WERI-Rb-1 (cell line): ENCODE measurements at regions not wholly inside any gene's neighbourhood (a gene's known extent, or its start where the extent isn't known, plus 50 kb on each side); places are given as distances from the start of the nearest gene placed in this dataset.

ENCODE experiments used
- DNase-seq: peaks from one replicate; pipeline ENCODE4 v3.0.0-alpha.2; 2020
- H3K27ac ChIP-seq: fragments of 250-450 bp; sonication (Bioruptor Pico); 2 replicates; pipeline ENCODE4 v1.5.1; 2020; ENCODE audit warnings: mild to moderate bottlenecking, moderate library complexity
- H3K27me3 ChIP-seq: fragments of 250-450 bp; sonication (Bioruptor Pico); 2 replicates; pipeline ENCODE4 v1.5.1; 2021; ENCODE audit warnings: mild to moderate bottlenecking, low read depth, moderate library complexity; ENCODE audit not compliant: insufficient read depth, severe bottlenecking
- H3K36me3 ChIP-seq: fragments of 250-450 bp; sonication (Bioruptor Pico); 2 replicates; pipeline ENCODE4 v1.5.1; 2020; ENCODE audit warnings: mild to moderate bottlenecking, moderate library complexity
- H3K4me3 ChIP-seq: 2 replicates; pipeline ENCODE4 v1.5.1; 2011; ENCODE audit warnings: low read depth, mild to moderate bottlenecking, control low read depth, low read length
- H3K9me3 ChIP-seq: fragments of 250-450 bp; sonication (Bioruptor Pico); 2 replicates; pipeline ENCODE4 v1.5.1; 2021; ENCODE audit warnings: mild to moderate bottlenecking, moderate library complexity; ENCODE audit not compliant: severe bottlenecking
- TF ChIP-seq, protein P1 (sequence below): IDR thresholded peaks from 2 replicates; pipeline ENCODE4 v1.5.1; 2011; ENCODE audit warnings: low read depth, mild to moderate bottlenecking, control low read depth, inconsistent platforms, low read length

GRCh38 chr5:18778225-18778624, 1144.0 kb downstream of the TAF11L14 start:
- no peak for DNase-seq
- TF ChIP-seq, protein P1, sequence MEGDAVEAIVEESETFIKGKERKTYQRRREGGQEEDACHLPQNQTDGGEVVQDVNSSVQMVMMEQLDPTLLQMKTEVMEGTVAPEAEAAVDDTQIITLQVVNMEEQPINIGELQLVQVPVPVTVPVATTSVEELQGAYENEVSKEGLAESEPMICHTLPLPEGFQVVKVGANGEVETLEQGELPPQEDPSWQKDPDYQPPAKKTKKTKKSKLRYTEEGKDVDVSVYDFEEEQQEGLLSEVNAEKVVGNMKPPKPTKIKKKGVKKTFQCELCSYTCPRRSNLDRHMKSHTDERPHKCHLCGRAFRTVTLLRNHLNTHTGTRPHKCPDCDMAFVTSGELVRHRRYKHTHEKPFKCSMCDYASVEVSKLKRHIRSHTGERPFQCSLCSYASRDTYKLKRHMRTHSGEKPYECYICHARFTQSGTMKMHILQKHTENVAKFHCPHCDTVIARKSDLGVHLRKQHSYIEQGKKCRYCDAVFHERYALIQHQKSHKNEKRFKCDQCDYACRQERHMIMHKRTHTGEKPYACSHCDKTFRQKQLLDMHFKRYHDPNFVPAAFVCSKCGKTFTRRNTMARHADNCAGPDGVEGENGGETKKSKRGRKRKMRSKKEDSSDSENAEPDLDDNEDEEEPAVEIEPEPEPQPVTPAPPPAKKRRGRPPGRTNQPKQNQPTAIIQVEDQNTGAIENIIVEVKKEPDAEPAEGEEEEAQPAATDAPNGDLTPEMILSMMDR: no peak
- Histone ChIP-seq H3K4me3 (no peak overlapping the region), H3K27me3 (no peaks in the 10 kb centered on the region), H3K27ac (no peak overlapping the region), H3K9me3 (no peaks in the 10 kb centered on the region), H3K36me3 (no peaks in the 10 kb centered on the region)

DNA sequence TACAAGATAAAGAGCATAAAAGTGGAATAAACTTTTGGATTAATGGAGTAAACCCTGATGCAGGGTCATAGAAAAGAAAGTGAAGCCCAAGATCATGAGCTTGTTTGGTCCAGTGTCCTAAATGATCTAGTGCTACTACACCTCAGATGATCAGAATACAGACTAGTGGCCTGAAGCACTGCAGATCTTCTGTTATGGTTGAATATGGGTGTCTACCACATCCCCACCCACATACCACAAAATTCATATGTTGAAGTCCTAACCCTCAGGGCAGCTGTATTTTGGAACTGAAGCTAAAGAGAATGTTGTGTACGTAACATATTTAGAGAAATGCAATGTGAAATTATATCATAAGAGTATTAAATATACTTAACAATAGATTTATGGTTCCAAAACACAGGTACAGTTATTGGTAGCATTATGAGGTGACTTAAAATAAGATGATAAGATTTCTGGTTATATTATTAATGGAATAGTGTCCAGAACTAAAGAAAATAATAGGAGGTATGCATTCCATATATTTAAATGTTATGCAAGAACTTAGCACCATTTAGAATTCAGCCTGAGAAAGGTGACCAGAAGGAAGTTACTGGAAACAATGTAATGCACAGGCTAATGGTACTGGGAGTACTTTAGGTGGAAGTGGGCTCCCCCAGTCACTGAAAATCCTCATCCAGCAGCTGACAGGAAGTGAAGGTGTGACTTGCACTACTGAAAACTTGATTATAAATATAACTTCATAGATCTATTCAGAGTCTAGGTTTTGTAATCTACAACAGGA, 1155.1 kb downstream of the TAF11L14 start:
- H3K27me3 ChIP-seq: no peaks in the 10 kb centered on the region
- H3K4me3 ChIP-seq: no peak overlapping the region
- no peaks in the 10 kb centered on the region for H3K36me3 ChIP-seq
- no peak for DNase-seq
- no peaks in the 10 kb centered on the region for H3K9me3 ChIP-seq
- H3K27ac ChIP-seq: no peak overlapping the region
- TF ChIP-seq, protein P1: no peak

DNA sequence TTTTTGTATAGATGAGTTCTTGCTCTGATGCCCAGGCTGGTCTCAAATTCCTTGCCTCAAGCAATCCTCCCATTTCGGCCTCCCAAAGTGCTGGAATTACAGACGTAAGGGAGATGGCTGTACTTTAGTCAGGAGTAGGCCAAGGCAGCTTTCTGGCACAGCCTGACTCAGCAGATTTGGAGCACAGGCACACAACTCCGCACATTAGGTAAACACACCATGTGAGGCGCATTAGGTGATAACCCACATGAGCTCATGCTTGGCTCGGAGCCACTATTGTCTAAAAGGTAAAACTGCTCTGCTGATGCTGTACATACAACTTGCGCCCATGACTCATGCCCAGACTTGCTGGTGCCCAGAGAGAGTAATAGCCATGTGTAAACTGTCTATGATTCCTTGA, 1157.9 kb downstream of the TAF11L14 start:
- TF ChIP-seq, protein P1: no peak
- H3K9me3 ChIP-seq: no peaks in the 10 kb centered on the region
- no peaks in the 10 kb centered on the region for H3K27me3 ChIP-seq
- H3K27ac ChIP-seq: no peak overlapping the region
- no peak overlapping the region for H3K4me3 ChIP-seq
- no peak for DNase-seq
- no peaks in the 10 kb centered on the region for H3K36me3 ChIP-seq

DNA sequence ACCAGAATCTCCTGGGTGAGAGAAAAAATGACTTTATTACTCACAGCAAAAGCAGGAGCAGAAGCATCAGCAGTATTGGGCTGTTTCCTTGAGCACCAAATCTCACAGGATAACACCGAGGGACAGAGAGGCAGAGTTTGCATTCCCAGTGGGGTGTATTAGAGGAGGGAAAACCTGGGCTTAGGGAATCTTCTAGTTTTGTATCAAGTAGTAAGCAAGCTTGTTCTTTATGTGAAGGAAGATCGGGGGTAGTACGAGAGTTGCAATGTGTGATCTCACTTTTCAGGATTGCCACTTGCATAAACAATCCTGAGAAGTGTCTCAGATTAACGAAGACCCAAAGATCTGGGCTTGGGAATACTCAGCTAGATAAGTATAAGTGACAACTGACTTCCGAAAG, 1163.0 kb downstream of the TAF11L14 start:
- Histone ChIP-seq H3K27ac (no peak overlapping the region), H3K9me3 (no peaks in the 10 kb centered on the region), H3K4me3 (no peak overlapping the region), H3K36me3 (no peaks in the 10 kb centered on the region), H3K27me3 (no peaks in the 10 kb centered on the region)
- no peak for DNase-seq
- TF ChIP-seq, protein P1: no peak

DNA sequence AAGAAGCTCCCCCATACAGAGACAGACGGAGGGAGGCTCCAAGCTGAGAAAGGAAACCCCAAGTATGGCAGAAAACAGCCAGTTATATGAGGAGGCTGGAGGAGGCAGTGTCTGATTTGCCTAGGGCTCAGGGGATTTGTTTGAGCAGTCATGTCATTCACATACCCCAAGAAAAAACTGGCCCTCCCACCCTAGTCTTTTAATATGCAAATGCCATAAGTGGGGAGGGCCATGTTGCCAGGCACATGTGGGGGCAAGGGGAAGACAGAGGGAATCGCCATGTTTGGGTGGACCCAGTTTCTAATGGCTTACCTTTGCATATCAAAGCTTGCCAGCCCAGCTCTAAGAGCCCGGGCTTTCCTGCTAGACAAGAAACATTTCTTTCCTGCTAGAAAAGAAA, 1163.8 kb downstream of the TAF11L14 start:
- Histone ChIP-seq H3K27ac (no peak overlapping the region), H3K36me3 (no peaks in the 10 kb centered on the region), H3K27me3 (no peaks in the 10 kb centered on the region), H3K4me3 (no peak overlapping the region), H3K9me3 (no peaks in the 10 kb centered on the region)
- TF ChIP-seq, protein P1: no peak
- no peak for DNase-seq
